ENCODE measurements at regions not wholly inside any gene's neighbourhood (a gene's known extent, or its start where the extent isn't known, plus 50 kb on each side); places are given as distances from the start of the nearest gene placed in this dataset.

DNA sequence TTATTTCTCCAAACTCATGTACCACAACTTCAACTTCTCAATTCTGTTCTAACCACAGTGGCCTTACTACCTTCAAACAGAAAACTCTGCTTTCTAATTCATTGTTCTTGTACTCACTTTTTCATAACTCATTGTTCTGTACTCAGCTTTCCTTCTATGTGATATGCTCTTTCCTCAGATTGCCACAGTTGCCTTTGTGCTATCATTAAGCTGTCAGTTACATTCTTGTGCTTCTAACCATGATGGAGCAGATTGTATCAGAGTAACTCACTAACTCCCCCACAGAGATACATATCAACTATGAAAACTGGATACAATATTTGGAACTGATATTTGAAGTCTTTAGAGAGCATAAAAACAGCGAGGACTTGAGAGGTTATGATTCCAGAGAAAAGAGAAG is 1213.7 kb downstream of the KCNT2 start:
- no peak for DNase-seq (ENCODE audit: low spot score)

DNA sequence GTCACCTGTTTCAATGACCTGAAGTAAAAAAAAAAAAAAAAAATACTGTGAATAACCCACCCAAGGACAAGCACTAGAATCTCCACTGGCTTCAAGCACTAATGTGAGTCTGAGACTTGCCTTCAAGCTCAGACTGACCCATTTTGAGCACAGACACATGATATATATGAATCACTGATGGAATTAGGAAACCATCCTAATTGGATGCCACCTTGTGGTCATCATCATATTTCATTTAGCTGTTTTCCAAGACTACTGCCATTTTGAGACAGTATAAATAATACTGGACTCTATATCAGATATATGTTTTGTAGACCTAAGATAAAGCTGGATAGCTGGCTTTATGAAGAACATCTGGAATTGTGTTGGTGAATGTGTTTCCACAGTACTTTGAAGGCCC is 1232.0 kb downstream of the KCNT2 start:
- DNase-seq (ENCODE audit: low spot score): no peak

DNA sequence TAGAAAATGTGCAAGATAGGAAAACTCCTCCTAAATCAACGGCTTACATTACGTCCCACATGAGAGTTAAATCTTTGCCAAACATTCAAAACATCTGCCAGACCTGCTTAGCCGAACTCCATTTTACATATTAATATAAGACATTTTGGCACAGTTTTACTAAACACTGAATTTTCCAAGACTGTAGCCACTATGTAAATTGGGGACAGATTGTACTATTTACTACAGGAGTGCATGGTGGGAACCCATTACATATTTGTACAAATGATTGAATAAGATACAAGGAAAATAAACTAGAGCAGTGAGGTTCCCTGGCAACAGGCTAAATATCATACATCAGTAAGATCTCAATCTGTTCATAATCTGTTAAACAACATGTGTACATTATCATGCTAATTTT is 1234.4 kb downstream of the KCNT2 start:
- no peak for DNase-seq (ENCODE audit: low spot score)

DNA sequence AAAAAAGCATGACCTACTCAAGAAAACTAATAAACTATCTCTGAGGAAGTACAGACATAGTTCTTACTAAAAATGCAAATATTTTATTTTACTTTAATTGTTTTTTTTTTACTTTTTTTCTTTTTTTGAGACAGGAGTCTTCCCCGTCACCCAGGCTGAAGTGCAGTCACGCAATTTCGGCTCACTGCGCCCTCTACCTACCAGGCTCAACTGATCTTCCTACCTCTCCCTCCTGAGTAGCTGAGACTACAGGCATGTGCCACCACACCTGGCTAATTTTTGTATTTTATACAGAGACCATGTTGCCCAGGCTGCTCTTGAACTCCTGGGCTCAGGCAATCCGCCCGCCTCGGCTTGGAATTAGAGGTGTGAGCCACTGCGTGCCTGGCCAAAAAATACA is 1263.1 kb downstream of the KCNT2 start:
- DNase-seq (ENCODE audit: low spot score): no peak

DNA sequence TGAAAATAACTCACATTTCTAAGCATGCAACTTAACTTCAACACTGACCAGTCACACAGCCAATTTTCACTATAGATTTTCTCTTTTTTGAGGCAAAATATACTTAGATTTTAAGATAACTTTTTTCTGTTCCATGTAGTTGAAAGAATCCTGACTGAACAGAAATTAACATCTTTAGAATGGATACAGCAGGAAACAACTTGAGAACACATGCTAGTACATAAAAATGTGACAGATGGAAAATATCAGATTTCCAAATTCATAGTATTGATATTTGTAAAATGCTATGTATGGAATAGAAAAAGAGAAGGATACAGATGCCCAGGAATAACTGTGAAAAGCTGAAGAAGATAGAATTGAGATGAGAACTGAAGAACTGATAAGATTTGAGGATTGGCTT is 1270.6 kb downstream of the KCNT2 start:
- no peak for DNase-seq (ENCODE audit: low spot score)

DNA sequence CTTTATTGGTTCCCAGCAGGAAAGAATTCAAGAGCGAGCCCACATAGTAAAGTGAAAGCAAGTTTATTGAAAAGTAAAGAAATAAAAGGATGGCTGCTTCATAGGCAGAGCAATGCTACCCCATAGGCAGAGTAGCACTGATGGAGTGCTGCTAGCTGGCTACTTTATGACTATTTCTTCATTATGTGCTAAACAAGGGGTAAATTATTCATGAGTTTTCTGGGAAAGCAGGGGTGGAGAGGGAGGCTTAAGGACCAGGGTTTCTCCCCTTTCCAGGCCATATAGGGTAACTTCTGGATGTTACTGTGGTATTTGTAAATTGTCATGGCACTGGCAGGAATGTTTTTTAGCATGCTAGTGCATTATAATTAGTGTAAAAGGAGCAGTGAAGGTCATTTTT is 1271.4 kb downstream of the KCNT2 start:
- DNase-seq (ENCODE audit: low spot score): no peak

DNA sequence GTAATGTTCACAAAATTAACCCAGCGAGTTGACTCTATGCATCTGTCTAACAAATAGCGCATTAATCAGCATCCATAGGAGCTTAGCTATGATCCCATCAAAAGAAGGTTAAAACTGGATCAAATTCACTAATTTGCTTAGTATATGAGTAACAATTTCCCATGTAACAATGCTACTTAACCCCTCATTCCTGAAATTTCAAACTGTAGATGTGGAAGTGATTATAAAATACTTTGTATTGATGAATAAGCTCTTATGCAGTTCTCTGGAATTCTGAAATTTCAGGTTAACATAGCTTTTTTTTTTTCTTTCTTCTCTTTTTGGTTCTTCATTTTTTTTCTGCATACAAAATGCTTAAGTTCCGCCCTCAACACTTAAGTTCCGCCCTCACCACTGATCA is 1272.7 kb downstream of the KCNT2 start:
- no peak for DNase-seq (ENCODE audit: low spot score)

DNA sequence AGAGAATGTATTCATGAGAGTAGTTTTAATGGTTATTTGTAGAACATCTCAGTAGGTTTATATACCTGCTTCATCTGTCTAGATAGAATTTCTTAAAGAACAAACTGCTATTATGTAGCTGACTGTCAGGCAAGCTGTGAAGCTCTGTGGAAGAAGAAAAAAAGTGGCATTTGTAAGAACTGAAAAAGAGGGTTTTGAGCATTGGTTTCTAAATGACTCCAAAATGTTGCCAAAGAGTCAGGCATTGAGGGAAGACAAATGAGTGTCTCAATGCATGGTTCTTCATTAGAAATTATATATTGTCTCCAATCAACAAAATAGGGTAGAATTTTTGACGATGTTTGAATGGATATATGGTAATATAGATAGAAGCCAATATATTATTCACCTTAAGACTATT is 1276.1 kb downstream of the KCNT2 start:
- DNase-seq (ENCODE audit: low spot score): no peak

DNA sequence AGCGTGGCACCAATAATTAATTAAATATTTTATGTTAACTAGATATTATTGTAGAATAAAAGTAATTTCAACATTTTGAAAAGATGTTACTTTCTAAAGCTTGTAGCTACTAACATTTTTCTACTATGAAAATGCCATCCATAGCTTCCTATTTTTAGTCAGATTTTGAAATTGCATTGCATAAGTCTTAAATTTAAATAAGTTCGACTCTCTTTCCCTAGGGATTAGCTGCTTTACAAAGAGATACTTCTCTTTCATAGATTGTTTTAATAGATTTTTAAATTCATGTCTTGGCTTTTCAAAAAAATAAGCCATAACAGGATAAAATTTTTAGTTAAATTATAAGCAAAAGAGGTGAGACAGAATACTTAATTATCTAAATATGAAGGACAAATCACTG is 1279.6 kb downstream of the KCNT2 start:
- no peak for DNase-seq (ENCODE audit: low spot score)

DNA sequence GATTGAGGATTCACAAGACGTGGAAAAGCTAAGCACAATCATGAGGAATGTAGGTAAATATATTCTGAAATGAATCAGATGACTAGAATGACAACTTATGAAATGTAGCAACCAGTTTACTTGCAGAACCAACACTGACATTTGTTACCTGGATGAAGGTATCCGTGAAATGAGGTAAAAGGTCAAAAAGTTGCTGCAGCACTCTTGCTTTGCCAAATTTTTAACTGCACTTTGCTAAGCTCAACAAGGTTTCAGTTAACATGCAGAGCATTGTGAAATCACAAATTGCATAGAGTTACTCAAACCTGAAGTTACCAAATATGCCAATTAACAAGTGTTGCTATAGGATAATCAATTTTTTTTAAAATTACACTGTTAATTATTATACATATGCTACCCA is 1280.1 kb downstream of the KCNT2 start:
- DNase-seq (ENCODE audit: low spot score): no peak

DNA sequence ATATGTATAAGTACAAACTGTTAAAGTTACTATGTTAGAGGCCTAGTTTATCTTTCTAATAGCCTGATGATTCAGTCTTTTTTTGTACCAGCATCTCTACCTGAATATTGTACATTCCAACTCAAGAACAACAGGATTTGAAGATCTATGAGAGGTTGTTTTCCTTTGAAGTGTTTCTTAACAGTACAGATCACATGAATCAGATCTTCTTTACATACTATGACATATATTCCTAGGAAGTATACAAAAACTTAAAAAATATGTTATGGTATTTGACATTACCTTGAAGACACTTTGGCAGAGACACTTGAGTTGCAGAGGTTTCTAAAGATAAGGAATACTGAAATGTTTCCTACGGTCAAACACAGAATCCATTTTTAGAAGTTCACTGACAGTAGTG is 1280.9 kb downstream of the KCNT2 start:
- no peak for DNase-seq (ENCODE audit: low spot score)

DNA sequence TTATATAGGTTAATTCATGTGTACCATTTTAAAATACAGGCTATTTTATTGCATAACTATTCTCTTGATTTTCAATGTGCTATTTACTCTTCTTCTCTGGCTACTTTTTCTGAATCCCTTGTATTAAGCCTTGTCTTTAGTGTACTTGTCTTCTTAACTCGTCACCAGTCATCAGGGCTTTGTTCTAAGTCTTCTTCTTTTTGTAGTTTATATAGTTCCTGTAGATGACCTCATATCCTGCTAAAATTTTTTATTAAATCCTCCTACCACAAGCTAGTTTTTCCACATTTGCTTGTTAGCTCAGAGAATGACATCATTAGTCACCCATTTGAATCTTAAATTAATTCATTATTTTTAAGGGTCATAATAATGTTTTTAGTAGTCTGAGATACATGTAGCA is 1281.9 kb downstream of the KCNT2 start:
- no peak for DNase-seq (ENCODE audit: low spot score)

DNA sequence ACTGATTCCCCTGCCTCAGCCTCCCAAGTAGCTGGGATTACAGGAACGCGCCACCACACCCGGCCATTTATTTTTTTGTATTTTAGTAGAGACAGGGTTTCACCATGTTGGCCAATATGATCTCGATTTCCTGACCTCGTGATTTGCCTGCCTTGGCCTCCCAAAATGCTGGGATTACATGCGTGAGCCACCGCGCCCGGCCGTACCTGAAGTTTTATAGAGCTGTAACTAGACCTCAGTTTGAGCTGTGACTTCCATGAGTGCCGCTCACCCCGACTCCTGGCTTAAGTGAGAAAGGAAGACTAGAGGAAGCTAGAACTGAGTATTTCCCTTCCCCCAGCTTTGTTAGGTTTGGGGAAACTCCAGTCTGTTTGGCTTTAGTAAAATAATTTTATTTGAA is 1283.1 kb downstream of the KCNT2 start:
- no peak for DNase-seq (ENCODE audit: low spot score)

DNA sequence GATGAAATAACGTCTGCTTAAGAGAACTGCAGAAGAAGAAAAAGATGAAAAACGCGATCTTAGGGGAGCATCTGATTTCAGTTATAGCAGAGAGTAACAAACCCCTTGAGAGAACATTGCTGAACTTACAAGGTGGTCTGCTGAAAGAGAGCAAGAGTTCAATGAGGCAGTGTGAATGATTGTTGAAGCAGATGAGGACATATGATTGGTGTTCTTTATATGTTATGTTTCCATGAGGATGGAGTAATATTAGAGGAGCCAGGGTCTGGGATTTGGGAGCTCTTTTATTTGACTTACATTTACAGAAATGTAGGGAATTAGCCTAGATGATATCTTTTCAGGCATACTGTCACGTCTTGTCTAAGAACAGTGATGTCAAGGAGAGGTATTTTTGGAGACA is 1302.0 kb downstream of the KCNT2 start:
- no peak for DNase-seq (ENCODE audit: low spot score)

DNA sequence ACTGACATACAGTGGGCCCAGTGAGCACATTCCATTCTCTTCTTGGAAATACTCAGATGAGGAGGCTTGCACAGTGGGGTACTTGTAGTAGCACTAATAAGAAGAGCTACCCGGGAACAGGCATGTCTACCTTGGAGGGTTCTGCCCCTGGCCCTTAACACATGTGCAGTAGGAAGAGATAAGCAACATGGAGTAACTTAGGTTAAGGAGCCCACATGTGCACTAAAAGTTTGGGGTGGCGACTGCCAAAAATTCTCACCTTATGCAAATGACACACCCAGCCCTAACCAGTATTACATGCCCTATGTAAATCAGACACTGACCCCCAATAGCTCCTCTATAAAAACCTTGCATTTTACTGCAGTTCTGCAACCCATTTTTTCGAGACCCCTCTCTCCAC is 1313.3 kb downstream of the KCNT2 start:
- DNase-seq (ENCODE audit: low spot score): no peak

DNA sequence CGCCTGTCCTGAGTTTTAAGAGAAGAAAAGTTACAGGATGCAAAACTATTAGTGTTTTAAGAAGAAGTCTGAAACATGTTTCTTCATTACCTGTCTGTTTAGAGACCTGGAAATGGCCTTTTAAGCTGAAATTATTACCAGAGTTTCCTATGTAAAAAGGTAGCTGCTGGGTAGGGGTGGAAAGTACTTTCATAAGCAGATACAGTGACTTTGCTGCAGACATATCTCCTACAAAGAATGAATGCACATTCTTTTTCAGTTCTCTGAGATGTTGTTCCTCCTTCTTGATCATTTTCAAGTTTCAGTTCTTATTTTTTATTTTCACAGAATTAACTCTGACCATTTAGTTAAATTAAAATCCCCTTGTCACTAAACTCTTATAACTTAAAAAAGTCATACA is 1329.6 kb downstream of the KCNT2 start:
- no peak for DNase-seq (ENCODE audit: low spot score)

DNA sequence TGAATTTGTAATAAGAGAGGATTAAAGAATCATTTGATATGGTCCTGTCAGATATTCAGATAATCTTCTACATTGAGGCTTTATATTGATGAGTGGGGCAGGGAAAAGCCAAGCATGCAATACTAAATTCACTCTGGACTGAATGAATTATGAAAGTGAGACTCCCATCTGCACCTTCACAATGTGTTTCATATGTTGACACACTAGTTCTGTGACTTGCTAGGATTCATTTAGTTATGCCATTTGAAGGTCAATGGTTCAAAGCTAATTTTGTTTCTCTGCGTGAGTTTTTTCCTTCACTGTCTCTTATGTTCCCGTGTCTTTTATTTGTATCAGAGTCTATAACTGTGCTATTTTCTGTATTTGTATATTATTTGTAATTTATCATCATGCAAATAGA is 1332.5 kb downstream of the KCNT2 start:
- no peak for DNase-seq (ENCODE audit: low spot score)

DNA sequence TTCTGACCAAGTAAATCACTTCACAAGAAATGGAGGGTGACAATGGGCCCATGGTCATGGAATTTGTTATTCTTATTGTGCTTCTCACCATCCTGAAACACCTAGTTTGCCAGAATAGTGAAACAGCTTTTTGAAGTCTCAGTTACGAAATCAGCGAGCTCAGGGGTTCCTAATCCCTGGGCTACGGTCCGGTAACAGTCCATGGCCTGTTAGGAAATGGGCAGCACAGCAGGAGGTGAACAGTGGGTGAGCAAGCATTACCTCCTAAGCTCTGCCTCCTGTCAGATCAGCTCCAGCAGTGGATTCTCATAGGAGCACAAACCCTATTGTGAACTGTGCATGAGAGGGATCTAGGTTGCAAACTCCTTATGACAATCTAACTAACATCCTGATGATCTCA is 1356.3 kb downstream of the KCNT2 start:
- no peak for DNase-seq (ENCODE audit: low spot score)

DNA sequence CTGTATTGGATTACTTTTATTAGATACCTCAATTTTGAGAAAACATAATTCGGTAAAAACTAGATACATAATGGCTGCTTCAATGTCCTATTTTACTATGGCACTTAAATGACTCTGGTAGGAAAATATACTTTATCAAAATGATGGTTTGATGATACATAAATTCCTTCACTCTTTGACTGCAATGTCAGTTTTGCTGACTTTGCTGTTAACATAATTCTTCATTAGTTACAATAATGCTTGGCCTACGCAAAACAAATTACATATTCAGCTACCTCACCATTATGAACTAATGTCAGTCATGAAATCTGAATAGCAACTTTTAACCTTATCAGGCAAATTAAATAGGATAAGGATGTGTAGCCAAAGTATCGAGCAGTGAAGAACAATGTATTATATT is 1364.7 kb downstream of the KCNT2 start:
- no peak for DNase-seq (ENCODE audit: low spot score)

DNA sequence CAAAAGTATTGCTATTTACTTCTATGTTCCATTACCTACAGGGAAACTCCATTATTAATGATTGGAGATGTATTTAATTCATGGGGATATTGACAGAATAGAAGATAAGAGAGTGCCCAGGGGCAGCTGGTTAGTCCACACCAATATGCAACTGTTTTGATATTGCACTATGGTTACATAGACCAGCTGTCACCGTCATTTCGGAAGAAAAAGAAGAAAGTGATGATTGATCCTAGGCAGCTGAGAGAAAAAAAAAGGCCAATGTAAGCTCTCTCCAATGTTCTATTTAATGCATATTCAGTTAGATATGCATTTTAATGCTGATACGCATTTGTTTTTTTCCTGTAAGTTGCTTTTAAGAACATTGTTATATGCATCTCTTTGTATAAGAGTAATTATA is 1367.2 kb downstream of the KCNT2 start:
- DNase-seq (ENCODE audit: low spot score): no peak

DNA sequence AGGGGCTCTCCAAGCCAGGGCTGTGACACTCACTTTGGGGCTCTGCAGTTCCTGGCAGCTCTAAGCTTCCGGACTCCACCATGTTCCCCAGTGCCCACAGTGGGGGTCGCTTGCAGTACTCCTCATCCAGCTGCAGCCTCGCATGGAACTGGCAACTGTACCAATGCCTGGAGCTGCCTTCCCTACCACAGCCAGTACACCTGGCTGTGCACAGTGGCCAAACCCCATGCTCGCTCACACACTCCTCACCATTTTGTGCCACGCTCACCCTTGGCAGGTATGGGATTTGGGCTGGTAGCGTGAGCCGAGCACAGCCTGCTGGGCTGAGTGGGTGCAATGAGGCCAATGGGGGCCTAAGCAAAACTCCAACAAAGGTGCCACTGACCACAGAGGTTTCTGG is 1369.9 kb downstream of the KCNT2 start:
- no peak for DNase-seq (ENCODE audit: low spot score)

DNA sequence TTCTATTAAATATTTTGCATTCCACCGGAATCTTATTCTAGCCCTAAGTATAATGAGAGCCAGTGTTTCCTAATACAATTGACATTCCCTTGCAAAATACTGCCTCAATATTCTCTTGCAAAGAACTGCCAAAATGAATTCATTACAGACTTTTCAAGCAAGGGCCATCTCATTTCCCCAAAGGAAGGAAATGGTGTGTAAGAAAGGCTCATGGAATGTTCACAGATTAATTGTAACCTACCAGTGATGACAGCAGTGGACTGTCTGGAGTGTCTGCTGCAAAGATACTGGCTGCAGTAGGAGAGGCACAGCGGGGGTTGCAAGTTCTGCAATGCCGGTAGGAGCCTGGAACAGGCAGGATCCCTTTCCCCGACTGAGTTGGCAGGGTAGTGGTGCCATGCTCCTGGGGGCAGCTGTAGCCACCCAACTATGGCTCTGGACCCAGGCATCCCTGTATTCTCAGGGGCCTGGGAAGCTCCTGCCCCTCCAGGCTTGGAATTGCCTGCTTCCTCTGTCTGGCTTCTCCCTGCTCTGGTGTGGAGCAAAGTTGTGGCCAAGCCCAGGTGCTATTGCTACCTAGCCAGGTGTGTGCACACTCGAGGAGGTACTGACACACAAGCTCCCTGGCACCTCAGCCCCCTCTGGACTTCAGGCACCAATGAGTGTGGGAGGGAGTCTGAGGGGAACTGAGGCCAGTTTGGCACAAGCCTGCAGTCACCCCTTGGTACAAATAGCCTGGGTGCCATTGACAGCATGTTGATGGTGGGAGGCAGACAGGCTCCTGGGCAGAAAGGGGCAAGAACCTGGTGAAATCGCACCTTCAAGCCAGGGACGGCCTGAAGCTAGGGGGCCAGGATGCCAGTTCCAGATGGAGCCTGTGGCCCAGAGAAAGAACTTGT is 1371.0 kb downstream of the KCNT2 start:
- no peak for DNase-seq (ENCODE audit: low spot score)

DNA sequence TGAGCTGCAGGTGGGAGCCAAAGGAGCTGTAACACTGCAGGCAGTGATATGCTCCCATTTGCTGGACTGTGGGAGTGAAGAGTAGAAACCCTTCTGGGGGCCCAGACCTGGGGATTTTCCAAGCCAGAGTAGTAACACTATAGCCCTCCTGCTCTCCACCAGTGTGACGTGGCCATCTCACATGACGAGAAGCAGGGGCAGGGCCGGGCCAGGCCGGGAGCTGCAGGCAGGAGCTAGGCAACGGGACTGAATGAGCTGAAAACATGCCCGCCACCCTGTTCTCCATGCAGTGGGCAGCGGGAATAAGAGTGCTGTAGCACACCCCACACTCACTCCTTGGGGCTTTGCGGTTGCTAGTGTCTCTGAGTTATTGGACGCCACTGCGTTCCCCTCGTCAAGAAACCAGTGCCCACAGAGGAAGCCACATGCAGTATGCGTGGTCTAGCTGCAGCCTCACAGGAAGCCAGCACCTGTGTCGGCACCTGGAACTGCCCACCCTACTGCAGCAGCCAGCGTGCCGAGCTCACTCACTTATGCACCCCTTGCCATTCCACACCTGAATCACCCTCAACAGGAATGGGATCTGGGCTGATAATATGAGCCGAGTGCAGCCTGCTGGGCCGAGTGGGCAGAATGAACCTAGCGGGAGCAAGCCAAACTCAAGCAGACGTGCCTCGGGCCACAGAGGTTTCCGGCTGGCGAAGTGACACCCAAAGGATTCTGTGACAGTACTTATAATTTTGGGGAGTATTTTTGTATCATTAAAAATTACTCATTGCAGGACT is 1389.6 kb downstream of the KCNT2 start:
- no peak for DNase-seq (ENCODE audit: low spot score)

DNA sequence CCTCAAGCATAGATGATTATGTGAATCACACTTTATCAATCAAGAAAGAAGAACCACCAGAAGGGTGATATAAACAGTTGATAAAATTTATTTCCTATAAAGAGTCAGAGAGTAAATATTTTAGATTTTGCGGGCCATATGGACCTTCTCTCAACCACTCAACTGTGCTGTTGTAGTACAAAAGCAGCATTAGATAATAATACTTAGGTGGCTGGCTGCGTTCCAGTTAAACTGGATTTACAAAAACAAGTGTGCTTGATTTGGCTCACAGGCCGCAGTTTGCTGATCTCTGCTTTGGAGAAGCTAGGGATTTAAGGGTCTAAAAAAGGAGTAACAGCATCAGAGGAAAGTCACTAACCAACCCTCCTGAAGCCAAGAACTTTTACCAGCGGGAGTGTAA is 1406.0 kb downstream of the KCNT2 start:
- no peak for DNase-seq (ENCODE audit: low spot score)
